Liver (tissue), 7 donors: ENCODE measurements at regions not wholly inside any gene's neighbourhood (a gene's known extent, or its start where the extent isn't known, plus 50 kb on each side); places are given as distances from the start of the nearest gene placed in this dataset.

Source experiments
- DNase-seq: peaks from one replicate; pipeline ENCODE4 v3.0.0-alpha.2; 2017; ENCODE audit warnings: low spot score
- H3K27ac ChIP-seq, 2 donors: one replicate each; pipeline ENCODE4 v1.7.0; 2013; ENCODE audit warnings: inconsistent platforms in 2 of 2, low read length in 2 of 2, control low read depth in 1 of 2, low read depth in 1 of 2, mild to moderate bottlenecking in 1 of 2
- H3K27me3 ChIP-seq, 4 donors: one replicate each; pipeline versions ENCODE4 v1.6.1 to v1.7.0; 2013; ENCODE audit warnings: low read length in 3 of 4, inconsistent platforms in 1 of 4, mild to moderate bottlenecking in 1 of 4, moderate library complexity in 1 of 4; ENCODE audit not compliant: control insufficient read depth in 4 of 4, insufficient read depth in 4 of 4
- H3K36me3 ChIP-seq, 4 donors: one replicate each; pipeline versions ENCODE4 v1.6.1 to v1.7.0; 2013; ENCODE audit warnings: low read length in 3 of 4, mild to moderate bottlenecking in 3 of 4, low read depth in 1 of 4, moderate library complexity in 1 of 4; ENCODE audit not compliant: control insufficient read depth in 4 of 4, insufficient read depth in 3 of 4
- H3K4me1 ChIP-seq, 4 donors: one replicate each; pipeline versions ENCODE4 v1.6.1 to v1.7.0; 2013; ENCODE audit warnings: low read length in 3 of 4, mild to moderate bottlenecking in 3 of 4, moderate library complexity in 1 of 4; ENCODE audit not compliant: control insufficient read depth in 4 of 4, insufficient read depth in 4 of 4
- H3K4me3 ChIP-seq, 3 donors: one replicate each; pipeline versions ENCODE4 v1.6.1 to v1.7.0; 2013; ENCODE audit warnings: low read length in 3 of 3, control low read depth in 1 of 3, low read depth in 1 of 3, mild to moderate bottlenecking in 1 of 3
- H3K9ac ChIP-seq, 2 donors: one replicate each; pipeline ENCODE4 v1.7.0; 2013; ENCODE audit warnings: low read length in 2 of 2, mild to moderate bottlenecking in 2 of 2, moderate library complexity in 2 of 2, control low read depth in 1 of 2, low read depth in 1 of 2
- H3K9me3 ChIP-seq, 4 donors: one replicate each; pipeline versions ENCODE4 v1.6.1 to v1.7.0; 2013; ENCODE audit warnings: low read length in 3 of 4; ENCODE audit not compliant: control insufficient read depth in 4 of 4
- EGR1 ChIP-seq, 2 donors: IDR thresholded peaks; 2 replicates each; pipeline ENCODE4 v1.6.1; 2016 to 2018; ENCODE audit warnings: antibody characterized with exemption in 2 of 2, low read depth in 2 of 2
- FOXA2 ChIP-seq: IDR thresholded peaks from 2 replicates; pipeline ENCODE4 v1.6.1; 2016; ENCODE audit warnings: antibody characterized with exemption
- GABPA ChIP-seq, 2 donors: IDR thresholded peaks in 1 of 2; conservative IDR thresholded peaks in 1 of 2; 2 replicates each; pipeline ENCODE4 v1.6.1; 2016; ENCODE audit warnings: antibody characterized with exemption in 2 of 2, mild to moderate bottlenecking in 1 of 2, moderate library complexity in 1 of 2
- HNF4A ChIP-seq, 2 donors: conservative IDR thresholded peaks; 2 replicates each; pipeline ENCODE4 v1.6.1; 2016; ENCODE audit warnings: antibody characterized with exemption in 2 of 2, mild to moderate bottlenecking in 2 of 2
- HNF4G ChIP-seq: IDR thresholded peaks from 2 replicates; pipeline ENCODE4 v1.6.1; 2016; ENCODE audit warnings: antibody characterized with exemption
- JUND ChIP-seq, 2 donors: IDR thresholded peaks; 2 replicates each; pipeline ENCODE4 v1.6.1; 2016; ENCODE audit warnings: antibody characterized with exemption in 2 of 2
- MAX ChIP-seq: IDR thresholded peaks from 2 replicates; pipeline ENCODE4 v1.6.1; 2016; ENCODE audit warnings: antibody characterized with exemption
- NR2F2 ChIP-seq: IDR thresholded peaks from 2 replicates; pipeline ENCODE4 v1.6.1; 2016; ENCODE audit warnings: antibody characterized with exemption
- RAD21 ChIP-seq, 2 donors: IDR thresholded peaks; 2 replicates each; pipeline ENCODE4 v1.6.1; 2016; ENCODE audit warnings: antibody characterized with exemption in 2 of 2, mild to moderate bottlenecking in 2 of 2
- RXRA ChIP-seq, 2 donors: IDR thresholded peaks; 2 replicates each; pipeline ENCODE4 v1.6.1; 2017 to 2018; ENCODE audit warnings: antibody characterized with exemption in 2 of 2, mild to moderate bottlenecking in 1 of 2
- SP1 ChIP-seq: IDR thresholded peaks from 2 replicates; pipeline ENCODE4 v1.6.1; 2018; ENCODE audit warnings: antibody characterized with exemption, mild to moderate bottlenecking
- TAF1 ChIP-seq: conservative IDR thresholded peaks from 2 replicates; pipeline ENCODE4 v1.6.1; 2016; ENCODE audit warnings: antibody characterized with exemption, mild to moderate bottlenecking
- WGBS: extraction: QIAGEN DNeasy Blood & Tissue Kit; methylation state at CpG from one replicate; pipeline ENCODE4 v1.1.7; 2013; 5-methylcytosine and 5-hydroxymethylcytosine counted together
- TF ChIP-seq, protein P1 (sequence below): IDR thresholded peaks from 2 replicates; pipeline ENCODE4 v1.6.1; 2016; ENCODE audit warnings: antibody characterized with exemption
- TF ChIP-seq, protein P2 (sequence below): IDR thresholded peaks from 2 replicates; pipeline ENCODE4 v1.6.1; 2016; ENCODE audit warnings: antibody characterized with exemption
- TF ChIP-seq, protein P3 (sequence below): IDR thresholded peaks from 2 replicates; pipeline ENCODE4 v1.6.1; 2016; ENCODE audit warnings: antibody characterized with exemption, mild to moderate bottlenecking
- donor health status: healthy.
- donor health status: healthy.
- donor health status: healthy.
- donor health status: healthy.

DNA sequence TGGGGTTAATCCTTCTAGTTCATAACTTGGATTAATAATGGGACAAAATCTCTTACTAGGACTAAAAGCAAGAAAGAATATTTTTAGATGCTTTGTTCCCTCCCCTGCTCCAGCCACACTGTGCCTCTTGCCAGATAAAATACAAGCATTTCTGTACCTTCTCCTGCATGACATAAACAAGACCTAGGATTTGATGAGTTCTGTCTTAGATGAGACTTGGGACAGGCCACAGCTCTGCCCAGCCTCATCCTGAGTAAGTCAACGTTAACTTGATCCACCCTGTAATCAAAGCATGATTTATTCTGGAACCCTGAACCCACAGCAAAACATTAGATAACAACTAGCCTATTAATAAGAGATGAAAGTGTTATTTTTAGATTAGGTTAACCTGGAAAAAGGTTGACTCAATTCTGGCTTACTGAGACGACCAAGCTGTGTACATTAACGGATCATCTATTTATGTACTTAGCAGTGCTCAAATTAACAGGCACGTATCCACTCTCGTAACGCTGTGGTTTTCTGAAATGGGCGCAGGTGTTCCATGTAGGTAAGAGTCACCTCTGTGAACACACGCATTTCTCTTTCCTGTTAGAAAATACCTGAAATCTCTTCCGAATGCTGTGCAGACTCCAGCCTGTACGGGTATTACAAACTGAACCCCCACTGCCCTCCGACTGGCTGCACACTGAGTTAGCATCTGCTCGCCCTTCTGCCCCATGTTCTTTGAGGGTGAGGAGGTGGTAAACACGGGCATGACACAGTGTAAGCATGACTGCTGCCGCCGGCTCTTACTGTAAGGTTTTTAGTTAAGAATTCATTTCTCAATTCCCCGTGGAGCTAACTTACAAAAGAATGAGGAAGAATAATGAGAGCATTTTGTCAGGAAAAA lies 132.1 kb upstream of the FOXQ1 start:
- no peaks in the 10 kb centered on the region for H3K27me3 ChIP-seq
- no peak overlapping the region for H3K27ac ChIP-seq
- H3K36me3 ChIP-seq: no peaks in the 10 kb centered on the region
- WGBS: 45% methylated on average over 16 of the region's 16 CpGs
- H3K4me1 ChIP-seq: peaks cover 0 to 8% (median 2%) of the 10 kb centered on the region in 4 donors
- H3K9me3 ChIP-seq: no peaks in the 10 kb centered on the region
- TF ChIP-seq RAD21 (IDR thresholded peaks at IDR 0.05) (no peak), TAF1 (no peak), MAX (no peak), FOXA2 (no peak), JUND (IDR thresholded peaks at IDR 0.05) (no peak), NR2F2 (no peak)
- no peak for DNase-seq
- H3K9ac ChIP-seq: no peak overlapping the region
- H3K4me3 ChIP-seq: no peak overlapping the region

- no peaks in the 10 kb centered on the region for H3K27me3 ChIP-seq
- no peak for TF ChIP-seq TAF1
- TF ChIP-seq, protein P1, sequence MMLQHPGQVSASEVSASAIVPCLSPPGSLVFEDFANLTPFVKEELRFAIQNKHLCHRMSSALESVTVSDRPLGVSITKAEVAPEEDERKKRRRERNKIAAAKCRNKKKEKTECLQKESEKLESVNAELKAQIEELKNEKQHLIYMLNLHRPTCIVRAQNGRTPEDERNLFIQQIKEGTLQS: no peak
- no peak for TF ChIP-seq SP1
- TF ChIP-seq, protein P2, sequence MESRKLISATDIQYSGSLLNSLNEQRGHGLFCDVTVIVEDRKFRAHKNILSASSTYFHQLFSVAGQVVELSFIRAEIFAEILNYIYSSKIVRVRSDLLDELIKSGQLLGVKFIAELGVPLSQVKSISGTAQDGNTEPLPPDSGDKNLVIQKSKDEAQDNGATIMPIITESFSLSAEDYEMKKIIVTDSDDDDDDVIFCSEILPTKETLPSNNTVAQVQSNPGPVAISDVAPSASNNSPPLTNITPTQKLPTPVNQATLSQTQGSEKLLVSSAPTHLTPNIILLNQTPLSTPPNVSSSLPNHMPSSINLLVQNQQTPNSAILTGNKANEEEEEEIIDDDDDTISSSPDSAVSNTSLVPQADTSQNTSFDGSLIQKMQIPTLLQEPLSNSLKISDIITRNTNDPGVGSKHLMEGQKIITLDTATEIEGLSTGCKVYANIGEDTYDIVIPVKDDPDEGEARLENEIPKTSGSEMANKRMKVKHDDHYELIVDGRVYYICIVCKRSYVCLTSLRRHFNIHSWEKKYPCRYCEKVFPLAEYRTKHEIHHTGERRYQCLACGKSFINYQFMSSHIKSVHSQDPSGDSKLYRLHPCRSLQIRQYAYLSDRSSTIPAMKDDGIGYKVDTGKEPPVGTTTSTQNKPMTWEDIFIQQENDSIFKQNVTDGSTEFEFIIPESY: no peak
- TF ChIP-seq EGR1 (IDR thresholded peaks at IDR 0.05; ENCODE audit: low read depth in 2 of 2): no peak
- no peak for TF ChIP-seq RXRA (IDR thresholded peaks at IDR 0.05)
- TF ChIP-seq, protein P3, sequence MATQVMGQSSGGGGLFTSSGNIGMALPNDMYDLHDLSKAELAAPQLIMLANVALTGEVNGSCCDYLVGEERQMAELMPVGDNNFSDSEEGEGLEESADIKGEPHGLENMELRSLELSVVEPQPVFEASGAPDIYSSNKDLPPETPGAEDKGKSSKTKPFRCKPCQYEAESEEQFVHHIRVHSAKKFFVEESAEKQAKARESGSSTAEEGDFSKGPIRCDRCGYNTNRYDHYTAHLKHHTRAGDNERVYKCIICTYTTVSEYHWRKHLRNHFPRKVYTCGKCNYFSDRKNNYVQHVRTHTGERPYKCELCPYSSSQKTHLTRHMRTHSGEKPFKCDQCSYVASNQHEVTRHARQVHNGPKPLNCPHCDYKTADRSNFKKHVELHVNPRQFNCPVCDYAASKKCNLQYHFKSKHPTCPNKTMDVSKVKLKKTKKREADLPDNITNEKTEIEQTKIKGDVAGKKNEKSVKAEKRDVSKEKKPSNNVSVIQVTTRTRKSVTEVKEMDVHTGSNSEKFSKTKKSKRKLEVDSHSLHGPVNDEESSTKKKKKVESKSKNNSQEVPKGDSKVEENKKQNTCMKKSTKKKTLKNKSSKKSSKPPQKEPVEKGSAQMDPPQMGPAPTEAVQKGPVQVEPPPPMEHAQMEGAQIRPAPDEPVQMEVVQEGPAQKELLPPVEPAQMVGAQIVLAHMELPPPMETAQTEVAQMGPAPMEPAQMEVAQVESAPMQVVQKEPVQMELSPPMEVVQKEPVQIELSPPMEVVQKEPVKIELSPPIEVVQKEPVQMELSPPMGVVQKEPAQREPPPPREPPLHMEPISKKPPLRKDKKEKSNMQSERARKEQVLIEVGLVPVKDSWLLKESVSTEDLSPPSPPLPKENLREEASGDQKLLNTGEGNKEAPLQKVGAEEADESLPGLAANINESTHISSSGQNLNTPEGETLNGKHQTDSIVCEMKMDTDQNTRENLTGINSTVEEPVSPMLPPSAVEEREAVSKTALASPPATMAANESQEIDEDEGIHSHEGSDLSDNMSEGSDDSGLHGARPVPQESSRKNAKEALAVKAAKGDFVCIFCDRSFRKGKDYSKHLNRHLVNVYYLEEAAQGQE: no peak
- no peak for TF ChIP-seq MAX
- TF ChIP-seq HNF4G: no peak
- TF ChIP-seq FOXA2: no peak
- TF ChIP-seq RAD21 (IDR thresholded peaks at IDR 0.05): no peak
- TF ChIP-seq HNF4A (conservative IDR thresholded peaks at IDR 0.05): no peak
- no peak for TF ChIP-seq GABPA (IDR thresholded peaks at IDR 0.05 in 1 of 2, conservative IDR thresholded peaks at IDR 0.05 in 1 of 2)
- peaks cover 0 to 8% (median 2%) of the 10 kb centered on the region in 4 donors for H3K4me1 ChIP-seq
- H3K4me3 ChIP-seq: no peak overlapping the region
- no peak for DNase-seq
- no peak overlapping the region for H3K9ac ChIP-seq
- H3K27ac ChIP-seq: no peak overlapping the region
- no peaks in the 10 kb centered on the region for H3K9me3 ChIP-seq
- no peaks in the 10 kb centered on the region for H3K36me3 ChIP-seq
- WGBS: 73% methylated on average over 3 of the region's 3 CpGs
These were observed 133.3 kb upstream of the FOXQ1 start for GRCh38 chr6:1178590-1178989.
